GM19328 (cell line): ENCODE measurements at regions not wholly inside any gene's neighbourhood (a gene's known extent, or its start where the extent isn't known, plus 50 kb on each side); places are given as distances from the start of the nearest gene placed in this dataset.
"Not testable (repeated sequence)": the region's sequence is repeated elsewhere in the genome, so short reads cannot be mapped to it uniquely, and the experiment has no call there.

Source experiments
- ATAC-seq: cut with Tn5 transposase; IDR thresholded peaks from one replicate; pipeline ENCODE4 v1.9.1; 2021; ENCODE audit warnings: mild to moderate bottlenecking, moderate library complexity; ENCODE audit not compliant: unreplicated experiment

DNA sequence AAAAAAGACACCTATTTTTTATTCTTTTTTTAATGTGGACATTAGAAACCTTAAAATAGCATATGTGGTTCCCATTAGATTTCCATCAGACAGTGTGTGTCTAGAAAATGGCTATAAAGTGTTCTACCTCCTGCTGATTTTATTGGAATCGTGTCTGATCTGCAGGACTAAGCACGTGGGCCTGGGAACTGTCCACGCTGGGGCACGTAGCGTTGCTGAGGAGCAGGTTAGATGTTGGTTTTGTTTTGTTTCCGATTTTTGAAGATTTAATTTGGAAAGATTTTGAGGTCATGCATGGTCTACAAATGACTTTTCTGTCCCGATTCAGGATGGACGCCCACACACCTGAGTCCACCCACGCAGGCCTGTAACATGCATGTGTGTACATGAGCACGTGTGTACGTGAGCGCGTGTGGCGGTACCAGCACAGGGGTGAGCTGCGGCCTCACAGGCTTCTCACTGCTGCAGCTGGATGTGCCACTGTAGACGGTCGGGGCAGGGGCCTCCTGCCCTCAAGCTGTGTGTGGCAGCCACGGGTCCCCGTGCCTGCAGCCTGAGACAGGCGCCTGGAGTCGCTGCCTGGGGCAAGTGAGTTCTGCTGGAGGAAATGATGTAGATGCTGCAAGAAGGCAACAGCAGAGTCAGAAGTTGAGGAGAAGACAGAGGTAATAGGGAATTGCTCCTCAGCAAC, 99.7 kb upstream of the CTDP1 start:
- no peak for ATAC-seq

DNA sequence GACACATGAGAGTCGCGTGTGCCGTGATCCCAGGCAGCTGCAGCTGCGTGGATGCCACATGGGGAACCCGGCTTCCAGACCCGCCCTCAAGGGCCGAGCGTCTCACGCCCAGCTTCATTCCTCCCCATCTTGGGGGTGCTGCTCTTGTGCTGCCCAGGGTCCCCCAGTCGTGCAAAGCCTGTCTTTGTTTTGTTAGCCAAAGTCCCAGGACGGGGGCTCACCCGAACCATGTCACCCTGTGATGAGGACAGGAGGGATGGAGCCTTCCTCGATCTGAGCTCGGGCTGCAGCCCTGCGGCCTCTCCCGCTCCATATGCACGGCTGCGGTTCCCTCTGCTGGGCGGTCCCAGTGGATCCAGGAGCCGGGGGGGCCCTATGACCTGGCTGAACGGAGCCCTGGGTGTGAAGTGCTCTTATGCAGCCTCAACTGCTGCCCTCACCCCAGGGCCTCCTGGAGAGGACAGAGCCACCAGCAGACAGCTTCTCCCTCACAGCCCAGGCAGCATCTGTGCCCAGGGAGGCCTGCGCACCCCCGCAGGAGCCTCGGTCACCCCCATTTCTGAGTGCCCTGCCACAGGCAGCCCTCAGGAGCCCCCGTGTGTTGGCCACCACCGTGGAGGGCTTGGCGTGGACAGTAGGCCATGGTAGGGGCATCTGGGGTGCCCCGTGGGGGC, 99.0 kb upstream of the CTDP1 start:
- no peak for ATAC-seq

DNA sequence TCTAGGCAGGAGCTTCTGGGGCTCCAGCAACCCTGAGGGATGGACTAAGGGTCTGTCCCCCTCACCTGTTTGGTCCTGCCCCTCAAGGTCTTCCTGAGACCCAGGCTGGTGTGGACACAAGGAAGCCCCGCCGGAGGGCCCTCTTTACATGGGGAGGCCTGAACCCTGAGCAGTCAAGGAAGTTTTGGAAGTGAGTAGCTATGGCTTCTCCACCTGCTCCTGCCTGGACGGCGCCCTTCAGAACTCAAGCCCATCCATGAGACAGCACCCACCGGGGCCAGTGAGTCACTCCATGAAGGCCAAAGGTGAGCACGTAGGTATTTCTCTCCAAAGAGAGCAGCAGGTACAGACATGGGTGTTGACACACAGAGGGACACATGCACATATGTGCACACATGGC, 98.2 kb upstream of the CTDP1 start:
- no peak for ATAC-seq

DNA sequence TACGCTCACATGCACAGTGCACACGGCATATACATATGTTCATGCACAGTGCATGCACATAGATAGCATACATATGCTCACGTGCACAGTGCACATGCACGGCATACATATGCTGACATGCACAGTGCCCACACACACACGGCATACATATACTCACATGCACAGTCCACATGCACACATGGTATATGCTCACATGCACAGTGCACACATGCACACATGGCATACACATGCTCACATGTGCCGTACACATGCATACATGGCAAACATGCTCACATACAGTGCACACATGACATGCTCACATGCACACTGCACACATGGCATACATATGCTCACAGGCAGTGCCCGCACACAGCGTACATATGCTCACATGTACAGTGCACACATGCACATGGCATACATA, 97.7 kb upstream of the CTDP1 start:
- no peak for ATAC-seq

DNA sequence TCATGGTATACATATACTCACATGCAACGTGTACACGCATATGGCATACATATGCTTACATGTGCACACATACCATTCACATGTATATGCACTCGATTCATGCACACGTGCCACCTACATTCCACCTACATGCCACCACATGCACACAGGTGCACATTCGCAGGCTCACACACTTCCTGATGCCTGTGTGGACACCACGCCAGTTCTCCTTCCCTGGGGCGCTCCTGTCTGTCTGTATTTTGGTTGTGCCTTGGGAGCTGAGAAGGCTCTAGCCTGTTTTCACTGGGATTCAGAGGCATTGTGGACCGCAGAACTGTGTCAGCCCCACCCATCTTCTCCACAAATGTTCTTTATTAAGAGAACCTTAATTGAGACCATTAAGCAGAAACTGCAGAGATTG, 96.6 kb upstream of the CTDP1 start:
- no peak for ATAC-seq

DNA sequence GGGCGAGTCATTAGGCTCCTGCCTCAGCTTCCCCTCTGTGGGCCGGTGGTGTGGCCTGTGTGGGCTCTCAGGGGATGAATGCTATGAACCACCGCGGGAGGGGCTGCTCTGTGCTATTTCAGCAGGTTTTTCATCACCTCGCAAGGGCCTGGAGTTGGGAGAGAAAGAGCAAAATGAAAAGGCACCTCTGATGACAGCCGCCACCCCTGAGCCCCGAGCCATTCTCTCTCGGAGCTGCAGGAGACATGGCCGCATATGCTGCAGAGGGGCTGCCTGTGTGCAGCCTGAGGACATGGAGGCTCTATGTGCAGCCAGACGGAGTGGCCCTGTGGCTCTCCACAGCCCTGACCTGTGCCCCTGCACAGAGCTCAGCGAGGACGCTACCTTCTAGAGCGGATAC, 96.2 kb upstream of the CTDP1 start:
- no peak for ATAC-seq

DNA sequence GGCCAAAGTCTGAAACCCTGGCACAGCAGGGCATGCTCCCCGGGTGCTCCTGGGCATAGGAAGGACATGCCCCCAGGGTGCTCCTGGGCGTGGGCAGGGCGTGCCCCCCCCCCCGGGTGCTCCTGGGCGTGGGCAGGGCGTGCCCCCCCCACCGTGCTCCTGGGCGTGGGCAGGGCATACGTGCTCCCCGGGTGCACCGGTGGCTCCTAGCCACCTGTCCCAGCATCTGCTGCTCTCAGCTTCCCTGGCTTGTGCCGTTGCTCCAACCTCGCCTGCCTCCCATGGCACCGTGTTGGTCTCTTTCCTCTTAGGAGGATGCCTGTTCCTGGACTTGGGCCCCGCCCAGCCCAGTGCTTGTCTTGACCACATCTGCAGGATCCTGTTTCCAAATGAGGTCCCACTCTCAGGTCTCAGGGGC, 95.6 kb upstream of the CTDP1 start:
- no peak for ATAC-seq

DNA sequence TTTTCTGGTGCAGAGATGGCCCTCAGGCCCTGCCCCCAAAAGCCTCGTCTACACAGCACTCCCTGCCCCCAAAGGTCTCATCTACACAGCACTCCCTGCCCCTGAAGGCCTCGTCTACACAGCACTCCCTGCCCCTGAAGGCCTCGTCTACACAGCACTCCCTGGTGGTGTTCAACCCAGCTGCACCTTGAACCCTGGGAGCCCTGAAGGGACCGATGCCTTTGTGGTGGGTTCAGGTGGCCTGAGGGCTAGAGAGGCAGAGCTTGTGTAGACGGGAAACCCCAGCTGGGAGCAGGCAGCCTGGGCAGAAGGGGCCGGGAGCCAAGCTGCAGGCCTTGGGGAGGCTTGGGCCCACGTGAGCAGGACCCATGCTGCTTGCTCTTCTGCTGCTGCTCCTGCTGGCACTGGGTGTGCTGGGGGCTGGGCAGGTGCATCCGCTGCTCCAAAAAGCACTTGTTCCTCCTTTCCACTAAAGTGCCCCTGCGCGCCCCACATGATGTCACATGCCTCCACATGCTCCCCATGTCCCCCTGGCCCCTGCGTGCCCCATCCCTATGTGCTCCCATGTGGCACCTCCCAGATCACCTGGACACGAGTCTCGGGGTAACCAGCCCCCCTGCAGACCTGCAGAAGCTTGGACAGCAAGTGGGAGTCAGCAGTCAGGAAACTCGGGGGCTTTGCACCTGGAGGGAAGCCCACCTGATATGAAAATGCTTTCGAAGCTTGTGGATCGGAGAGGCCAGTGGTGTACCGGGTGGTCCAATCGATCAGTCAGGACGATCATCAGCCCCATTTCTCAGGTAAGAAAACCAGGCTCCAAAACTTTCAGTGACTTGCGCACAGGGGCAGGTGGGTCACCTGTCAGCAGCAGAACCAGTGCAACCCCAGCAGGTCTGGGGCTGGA, 94.9 kb upstream of the CTDP1 start:
- ATAC-seq, result no peak

DNA sequence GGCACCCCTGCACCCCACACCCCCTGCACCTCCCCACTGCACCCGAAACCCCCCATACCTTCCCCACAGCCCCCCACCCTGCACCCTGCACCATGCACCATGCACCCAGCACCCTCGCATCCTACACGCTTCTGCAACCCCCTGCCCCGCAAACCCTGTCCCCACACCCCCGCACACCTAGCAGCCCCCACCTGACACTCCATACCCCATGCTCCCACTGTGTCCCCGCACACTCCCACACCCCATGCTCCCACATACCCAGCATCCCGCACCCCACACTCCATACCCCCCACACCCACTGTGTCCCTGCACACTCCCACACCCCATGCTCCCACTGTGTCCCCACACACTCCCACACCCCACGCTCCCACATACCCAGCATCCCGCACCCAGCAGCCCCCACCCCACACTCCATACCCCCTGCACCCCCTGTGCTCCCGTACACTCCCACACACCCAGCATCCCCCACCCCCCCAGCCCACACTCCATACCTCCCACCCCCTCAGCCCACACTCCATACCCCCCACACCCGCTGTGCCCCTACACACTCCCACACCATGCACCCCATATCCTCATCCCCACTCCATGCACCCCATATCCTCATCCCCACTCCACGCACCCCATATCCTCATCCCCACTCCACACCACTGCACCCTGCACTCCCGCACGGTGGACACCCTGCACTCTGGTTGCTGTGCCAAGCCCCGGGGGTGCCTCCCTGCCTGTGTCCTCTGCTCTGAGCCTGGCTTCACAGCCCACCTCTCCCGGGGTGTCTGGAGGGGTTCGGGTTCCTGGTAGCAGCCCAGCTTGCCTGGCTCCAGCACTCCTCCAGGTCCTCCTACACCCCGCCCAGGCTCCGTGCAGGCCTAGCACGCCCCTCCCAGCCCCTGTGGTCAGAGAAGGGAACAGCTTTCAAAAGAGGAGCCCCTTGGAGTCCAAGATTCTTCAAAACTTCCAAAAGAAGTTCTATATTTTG, 93.9 kb upstream of the CTDP1 start:
- ATAC-seq, result no peak

DNA sequence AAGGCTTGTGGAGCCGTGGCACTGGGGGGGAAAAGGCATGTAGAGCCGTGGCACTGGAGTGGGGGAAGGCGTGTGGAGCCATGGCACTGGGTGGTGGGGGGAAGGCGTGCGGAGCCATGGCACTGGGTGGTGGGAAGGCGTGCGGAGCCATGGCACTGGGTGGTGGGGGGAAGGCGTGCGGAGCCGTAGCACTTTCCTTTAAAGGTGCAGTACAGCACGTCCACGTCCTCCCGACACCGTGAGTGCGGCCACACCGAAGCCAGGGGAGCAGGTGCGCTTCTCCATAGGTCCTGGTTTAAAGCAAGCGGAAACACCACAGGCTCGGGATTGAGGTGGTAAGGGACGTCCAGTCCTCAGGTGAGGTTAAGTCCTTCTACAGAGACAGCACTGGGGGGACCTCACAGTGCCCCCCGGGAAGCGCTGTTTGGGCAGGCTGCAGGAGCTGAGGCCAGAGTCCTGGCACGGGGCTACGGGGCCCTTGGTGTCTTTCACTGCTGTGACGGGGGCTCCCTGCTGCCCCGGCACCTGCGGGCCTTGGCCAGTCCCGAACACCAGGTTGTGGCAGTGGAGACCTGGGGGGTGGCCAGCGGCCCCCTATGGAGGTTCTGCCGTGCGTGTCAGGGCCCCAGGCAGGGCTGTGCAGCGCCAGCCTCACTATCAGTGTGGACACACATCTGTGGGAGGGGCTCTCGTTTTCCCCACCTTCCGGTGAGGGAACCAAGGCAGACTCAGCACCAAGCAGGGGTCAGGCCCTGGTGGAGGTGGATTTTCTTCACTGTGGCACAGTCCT, 93.0 kb upstream of the CTDP1 start:
- ATAC-seq, result no peak

DNA sequence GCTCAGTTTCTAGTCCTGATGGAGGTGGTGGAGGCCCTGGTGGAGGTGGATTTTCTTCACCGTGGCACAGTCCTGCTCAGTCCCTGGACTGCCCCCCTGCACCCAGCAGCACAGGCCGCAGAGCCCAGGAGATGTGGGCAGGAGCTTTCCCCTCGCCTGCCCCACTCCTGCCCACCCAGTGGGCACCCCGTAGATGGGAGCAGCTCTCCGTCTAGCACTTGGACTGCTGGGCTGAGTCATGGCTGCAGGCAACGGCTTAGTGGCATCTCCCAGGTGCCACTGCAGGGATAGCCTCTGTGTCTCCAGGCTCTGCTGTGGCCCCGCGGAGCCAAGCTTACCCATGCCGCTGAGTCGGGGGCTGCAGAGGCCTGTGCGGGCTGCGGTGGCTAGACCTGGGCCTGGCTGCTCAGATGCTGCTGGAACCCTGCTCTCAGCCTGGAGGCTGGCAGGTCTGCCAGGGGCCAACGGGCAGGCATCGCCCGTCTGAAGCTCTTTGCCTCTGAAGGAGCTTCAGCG, 92.3 kb upstream of the CTDP1 start:
- no peak for ATAC-seq

DNA sequence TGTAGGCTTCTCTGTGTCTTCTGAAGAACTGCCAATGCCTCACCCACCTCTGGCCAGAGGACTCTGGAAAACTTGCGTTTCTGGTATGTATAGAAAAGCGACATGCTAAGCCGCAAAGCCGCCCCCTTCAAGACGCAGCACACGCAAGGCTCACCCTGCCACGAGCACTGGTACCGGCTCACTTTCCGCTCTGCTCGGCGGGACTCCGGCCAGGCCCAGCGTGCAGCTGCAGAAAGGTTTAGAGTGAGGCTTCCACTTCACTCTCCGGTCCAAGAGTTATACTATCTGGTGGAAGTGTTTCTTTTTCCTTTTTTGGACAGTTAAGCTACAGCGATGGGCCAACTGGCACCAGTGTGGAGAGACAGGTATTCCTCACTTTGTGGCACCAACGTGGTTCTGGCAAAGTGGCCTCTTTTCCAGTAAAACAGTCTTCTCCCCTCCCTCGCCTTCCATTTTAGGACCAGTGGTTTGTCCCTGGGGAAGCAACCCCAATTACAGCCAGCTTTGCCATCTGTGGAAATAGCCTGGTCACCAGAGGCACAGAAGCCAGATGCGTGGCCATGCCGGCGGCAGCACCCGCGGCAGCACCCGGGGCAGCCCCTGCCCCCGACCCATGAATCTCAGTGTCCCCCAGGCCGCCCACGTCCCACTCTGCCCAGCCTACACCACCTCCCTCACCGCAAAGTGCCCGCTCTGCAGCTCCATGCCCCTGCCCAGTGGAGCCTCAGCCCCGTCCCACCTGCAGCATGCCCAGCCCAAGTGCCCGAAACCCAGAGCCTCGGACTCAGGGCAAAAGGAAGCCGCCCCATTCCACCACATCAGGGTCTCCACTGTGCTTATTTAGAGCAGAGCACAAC, 91.6 kb upstream of the CTDP1 start:
- no peak for ATAC-seq

DNA sequence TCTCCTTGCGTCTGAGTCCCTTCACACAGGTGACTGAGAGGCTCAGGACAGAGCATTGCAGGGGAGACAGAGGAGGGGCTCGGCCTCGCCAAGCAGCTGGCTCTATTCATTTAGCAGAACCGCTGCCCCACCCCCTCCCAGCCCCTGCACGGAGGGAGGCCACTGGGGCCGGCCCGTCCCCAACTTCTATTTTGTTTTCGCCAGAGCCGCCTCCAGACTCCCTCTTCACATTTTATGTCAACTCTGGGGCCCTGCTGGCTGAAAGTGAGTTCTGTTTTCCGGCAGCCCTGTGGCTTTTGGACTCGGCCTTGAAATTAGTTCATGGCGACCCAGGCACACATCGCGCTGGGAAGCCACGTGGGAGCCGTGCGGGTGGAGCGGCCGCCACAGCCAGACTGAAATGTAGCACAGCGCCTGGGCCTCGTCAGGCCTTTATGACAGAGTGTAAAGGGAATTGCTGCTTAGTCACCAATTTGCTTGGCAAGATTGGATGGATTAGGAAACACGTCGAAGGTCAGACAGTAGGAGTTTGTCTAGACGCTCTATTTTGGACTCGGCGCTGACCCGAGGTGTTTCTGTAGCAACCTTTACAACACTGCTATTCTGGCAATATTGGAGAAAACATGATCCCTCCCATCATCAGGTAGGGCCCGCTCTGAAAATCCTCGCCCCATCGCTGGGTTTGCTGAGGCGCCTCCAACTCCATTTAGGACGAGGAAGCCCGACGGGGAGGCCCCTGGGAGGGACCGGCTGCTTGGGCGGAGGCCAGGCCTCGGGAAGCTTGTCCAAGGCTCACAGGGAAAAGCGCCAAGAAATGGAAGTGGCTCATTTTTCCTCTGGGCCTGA, 90.7 kb upstream of the CTDP1 start:
- ATAC-seq, result no peak

DNA sequence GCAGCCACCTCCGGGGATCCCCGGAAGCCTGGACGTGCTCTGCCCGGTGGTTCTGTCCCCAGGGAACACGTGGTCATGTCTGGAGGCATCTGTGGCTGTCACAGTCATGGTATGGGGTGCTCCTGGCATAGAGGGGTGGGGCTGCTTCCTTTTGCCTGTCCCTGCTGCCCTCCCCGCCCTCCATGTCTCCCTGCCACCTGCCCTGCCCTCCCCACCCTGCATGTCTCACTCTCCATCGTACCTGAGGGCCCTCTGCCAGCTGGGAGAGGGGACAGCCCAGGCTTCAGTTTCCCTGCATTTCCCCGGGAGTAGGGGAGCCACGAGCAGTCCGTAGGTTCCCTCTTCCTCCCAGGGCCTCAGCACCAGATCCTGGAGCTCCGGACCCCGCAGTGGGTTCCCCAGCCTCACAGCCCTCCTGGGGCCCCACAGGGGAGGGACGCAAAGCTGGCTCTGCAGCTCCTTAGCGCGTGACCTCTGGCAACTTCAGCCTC, 90.0 kb upstream of the CTDP1 start:
- ATAC-seq, result no peak

DNA sequence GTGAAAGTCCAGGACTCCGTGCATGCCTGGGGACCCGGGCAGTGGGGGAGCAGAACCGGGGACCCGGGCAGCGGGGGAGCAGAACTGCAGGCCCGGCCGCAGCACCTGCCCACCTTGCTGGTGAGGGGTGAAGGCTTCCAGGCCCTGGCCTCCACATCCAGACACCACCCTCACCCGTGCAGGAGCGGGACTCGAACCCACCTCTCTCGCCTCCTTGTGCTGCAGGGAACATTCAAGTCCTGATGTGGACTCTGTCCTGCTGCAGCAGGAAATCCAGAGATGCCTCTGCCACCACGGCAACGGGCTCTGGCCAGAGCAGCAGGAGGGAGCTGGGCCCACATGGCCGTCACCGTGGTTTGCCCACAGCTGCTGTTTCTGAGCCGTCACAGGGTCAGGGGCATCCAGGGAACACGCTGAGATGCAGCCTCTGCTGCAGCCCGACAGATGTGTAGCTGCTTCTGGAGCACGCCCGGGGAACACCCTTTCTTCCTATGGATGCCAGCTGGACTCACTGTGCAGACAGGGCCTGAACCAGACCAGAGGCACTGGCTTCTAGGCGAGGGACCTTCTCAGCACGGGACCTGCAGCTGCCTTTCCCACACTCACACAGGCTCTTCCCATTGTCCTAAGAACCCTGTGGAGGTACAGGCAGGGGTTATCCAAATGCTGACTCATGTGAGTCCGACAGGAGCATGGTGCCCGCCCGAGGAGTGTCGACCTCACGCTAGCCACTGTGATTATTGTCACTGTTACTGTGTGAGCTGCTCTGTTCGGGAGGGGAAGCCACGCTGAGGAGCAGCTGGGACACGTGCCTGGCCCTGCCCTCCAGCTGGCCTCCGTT, 89.2 kb upstream of the CTDP1 start:
- ATAC-seq, result no peak

DNA sequence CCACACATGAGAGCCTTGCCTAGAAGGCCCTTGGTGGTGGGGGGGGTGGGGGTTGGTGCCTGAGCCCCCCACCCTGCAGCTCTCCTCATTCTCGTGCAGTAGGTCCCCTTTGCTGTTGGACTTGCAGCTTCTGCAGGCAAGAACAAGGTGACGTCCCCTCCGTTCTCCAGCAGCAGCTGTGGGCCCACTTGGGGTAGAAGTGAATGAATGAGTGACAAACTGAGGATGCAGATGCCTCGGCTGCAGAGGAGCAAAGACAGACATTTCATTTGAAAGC, 88.6 kb upstream of the CTDP1 start:
- ATAC-seq, result no peak

DNA sequence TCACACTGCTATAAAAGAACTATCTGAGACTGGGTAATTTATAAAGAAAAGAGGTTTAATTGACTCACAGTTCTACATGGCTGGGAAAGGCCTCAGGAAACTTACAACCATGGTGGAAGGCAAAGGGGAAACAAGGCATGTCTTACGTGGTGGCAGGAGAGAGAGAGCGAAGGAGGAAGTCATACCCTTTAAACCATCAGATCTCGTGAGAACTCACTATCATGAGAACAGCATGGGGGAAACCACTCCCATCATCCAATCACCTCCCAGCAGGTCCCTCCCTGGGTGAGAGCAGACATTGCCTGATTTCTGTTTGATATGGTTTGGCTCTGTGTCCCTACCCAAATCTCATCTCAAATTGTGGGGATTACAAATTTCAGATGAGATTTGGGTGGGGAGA, 86.9 kb upstream of the CTDP1 start:
- not testable (repeated sequence) for ATAC-seq
